Smooth muscle cell (in vitro differentiated cells): ENCODE measurements at regions not wholly inside any gene's neighbourhood (a gene's known extent, or its start where the extent isn't known, plus 50 kb on each side); places are given as distances from the start of the nearest gene placed in this dataset.

ENCODE experiments used
- DNase-seq: peaks from one replicate; lab custom pipeline; 2025; ENCODE audit not compliant: unreplicated experiment; lab: John Stamatoyannopoulos, UW
- H2AFZ ChIP-seq: fragments of 200-600 bp; sonication (generic); 2 replicates; pipeline ENCODE4 v1.6.0; 2016; ENCODE audit warnings: antibody characterized with exemption, low read depth, mild to moderate bottlenecking
- H3F3A ChIP-seq: fragments of 200-600 bp; sonication (generic); 2 replicates; pipeline ENCODE4 v1.6.0; 2017; ENCODE audit warnings: antibody characterized with exemption, low read depth
- H3K27ac ChIP-seq: fragments of 200-600 bp; sonication (generic); 2 replicates; pipeline ENCODE4 v1.5.1; 2016; ENCODE audit warnings: low read depth, mild to moderate bottlenecking
- H3K27me3 ChIP-seq: fragments of 200-600 bp; sonication (generic); 2 replicates; pipeline ENCODE4 v1.6.1; 2016; ENCODE audit warnings: low read depth, mild to moderate bottlenecking
- H3K36me3 ChIP-seq: fragments of 200-600 bp; sonication (generic); 2 replicates; pipeline ENCODE4 v1.5.1; 2016; ENCODE audit warnings: low read depth
- H3K4me1 ChIP-seq: fragments of 200-600 bp; sonication (generic); 2 replicates; pipeline ENCODE4 v1.5.1; 2016; ENCODE audit warnings: low read depth
- H3K4me2 ChIP-seq: fragments of 200-600 bp; sonication (generic); 2 replicates; pipeline ENCODE4 v1.6.0; 2016; ENCODE audit warnings: mild to moderate bottlenecking
- H3K4me3 ChIP-seq: fragments of 200-600 bp; sonication (generic); 2 replicates; pipeline ENCODE4 v1.5.1; 2016; ENCODE audit warnings: mild to moderate bottlenecking
- H3K79me2 ChIP-seq: fragments of 200-600 bp; sonication (generic); 2 replicates; pipeline ENCODE4 v1.6.0; 2016; ENCODE audit warnings: low read depth, mild to moderate bottlenecking
- H3K9ac ChIP-seq: fragments of 200-600 bp; sonication (generic); 2 replicates; pipeline ENCODE4 v1.6.0; 2016; ENCODE audit warnings: low read depth
- H3K9me3 ChIP-seq: fragments of 200-600 bp; sonication (generic); replicated peaks from 2 replicates; pipeline ENCODE4 v1.5.1; 2016; ENCODE audit warnings: low read depth
- H4K20me1 ChIP-seq: fragments of 200-600 bp; sonication (generic); 2 replicates; pipeline ENCODE4 v1.6.0; 2016; ENCODE audit warnings: low read depth
- CTCF ChIP-seq: fragments of 200-600 bp; sonication (generic); IDR thresholded peaks from 2 replicates; pipeline ENCODE4 v1.5.1; 2017; ENCODE audit warnings: borderline replicate concordance, mild to moderate bottlenecking, antibody characterized with exemption; ENCODE audit not compliant: insufficient read depth, poor library complexity, severe bottlenecking
- WGBS: methylation state at CpG from one replicate; pipeline ENCODE4 v1.1.7; 2016; ENCODE audit warnings: low lambda C conversion rate; 5-methylcytosine and 5-hydroxymethylcytosine counted together

- peaks cover 28% of the 10 kb centered on the region for H3K27me3 ChIP-seq
- whole genome bisulfite sequencing, result 88% methylated on average over 8 of the region's 8 CpGs
Measured at GRCh38 chr11:13080861-13081260, 71.7 kb downstream of the RASSF10 start.

GRCh38 chr11:13082588-13082987, 73.5 kb downstream of the RASSF10 start:
- H2AFZ ChIP-seq, result no peak overlapping the region
- H3F3A ChIP-seq, result no peaks in the 10 kb centered on the region
- no peaks in the 10 kb centered on the region for H3K9me3 ChIP-seq
- no peak overlapping the region for H3K9ac ChIP-seq
- H3K4me3 ChIP-seq, result no peak overlapping the region
- H3K27me3 ChIP-seq, result peaks cover 28% of the 10 kb centered on the region
- DNase-seq, result no peak
- TF ChIP-seq CTCF, result no peak
- no peaks in the 10 kb centered on the region for H3K36me3 ChIP-seq
- no peaks in the 10 kb centered on the region for H3K4me1 ChIP-seq
- no peaks in the 10 kb centered on the region for H4K20me1 ChIP-seq
- WGBS, result 100% methylated on average over 1 of the region's 1 CpG
- no peaks in the 10 kb centered on the region for H3K79me2 ChIP-seq
- H3K27ac ChIP-seq, result no peak overlapping the region
- H3K4me2 ChIP-seq, result no peak overlapping the region

More at GRCh38 chr11:13080861-13081260, 71.7 kb downstream of the RASSF10 start:
- H3K27ac ChIP-seq, result no peak overlapping the region
- no peaks in the 10 kb centered on the region for H4K20me1 ChIP-seq
- H3K36me3 ChIP-seq, result no peaks in the 10 kb centered on the region
- no peak for TF ChIP-seq CTCF
- H3K79me2 ChIP-seq, result no peaks in the 10 kb centered on the region
- H3K4me3 ChIP-seq, result no peak overlapping the region
- H3K4me1 ChIP-seq, result no peaks in the 10 kb centered on the region
- no peak overlapping the region for H2AFZ ChIP-seq
- H3K9me3 ChIP-seq, result no peaks in the 10 kb centered on the region
- H3K4me2 ChIP-seq, result no peak overlapping the region
- DNase-seq, result no peak
- no peaks in the 10 kb centered on the region for H3F3A ChIP-seq
- no peak overlapping the region for H3K9ac ChIP-seq

GRCh38 chr11:13090228-13090708, 81.2 kb downstream of the RASSF10 start:
- no peak overlapping the region for H3K4me2 ChIP-seq
- DNase-seq, result no peak
- H3K27ac ChIP-seq, result no peak overlapping the region
- no peaks in the 10 kb centered on the region for H4K20me1 ChIP-seq
- H3K79me2 ChIP-seq, result no peaks in the 10 kb centered on the region
- WGBS, result 87% methylated on average over 2 of the region's 2 CpGs
- no peaks in the 10 kb centered on the region for H3K9me3 ChIP-seq
- no peaks in the 10 kb centered on the region for H3K36me3 ChIP-seq
- no peaks in the 10 kb centered on the region for H3F3A ChIP-seq
- no peaks in the 10 kb centered on the region for H3K4me1 ChIP-seq
- TF ChIP-seq CTCF, result no peak
- H2AFZ ChIP-seq, result no peak overlapping the region
- peaks cover 4% of the 10 kb centered on the region for H3K27me3 ChIP-seq
- no peak overlapping the region for H3K9ac ChIP-seq
- H3K4me3 ChIP-seq, result no peak overlapping the region

GRCh38 chr11:13091373-13091772, 82.3 kb downstream of the RASSF10 start:
- no peaks in the 10 kb centered on the region for H4K20me1 ChIP-seq
- no peaks in the 10 kb centered on the region for H3K79me2 ChIP-seq
- H3F3A ChIP-seq, result no peaks in the 10 kb centered on the region
- no peak overlapping the region for H3K9ac ChIP-seq
- DNase-seq, result no peak
- no peaks in the 10 kb centered on the region for H3K36me3 ChIP-seq
- TF ChIP-seq CTCF, result no peak
- H2AFZ ChIP-seq, result no peak overlapping the region
- H3K4me1 ChIP-seq, result no peaks in the 10 kb centered on the region
- H3K9me3 ChIP-seq, result no peaks in the 10 kb centered on the region
- no peak overlapping the region for H3K27ac ChIP-seq
- H3K27me3 ChIP-seq, result no peaks in the 10 kb centered on the region
- no peak overlapping the region for H3K4me3 ChIP-seq
- H3K4me2 ChIP-seq, result no peak overlapping the region
